22Rv1 (cell line): ENCODE measurements at regions not wholly inside any gene's neighbourhood (a gene's known extent, or its start where the extent isn't known, plus 50 kb on each side); places are given as distances from the start of the nearest gene placed in this dataset.

Experiments used
- H3K27ac ChIP-seq: fragments of 450-650 bp; 2 replicates; pipeline ENCODE4 v1.5.1; 2017
- CTCF ChIP-seq: fragments of 450-650 bp; IDR thresholded peaks from 2 replicates; pipeline ENCODE4 v1.5.1; 2017; ENCODE audit warnings: mild to moderate bottlenecking
- ZFX ChIP-seq: fragments of 450-650 bp; IDR thresholded peaks from 2 replicates; pipeline ENCODE4 v1.6.1; 2017; ENCODE audit warnings: antibody characterized with exemption, borderline replicate concordance

GRCh38 chr4:122249357-122249756, 97.2 kb downstream of the BLTP1 start:
- TF ChIP-seq ZFX (no peak), CTCF (no peak)
- no peak overlapping the region for H3K27ac ChIP-seq

GRCh38 chr4:122252584-122252983, 100.5 kb downstream of the BLTP1 start:
- H3K27ac ChIP-seq, result no peak overlapping the region
- TF ChIP-seq ZFX, result no peak
- TF ChIP-seq CTCF, result no peak

- TF ChIP-seq CTCF (no peak), ZFX (no peak)
- H3K27ac ChIP-seq, result no peak overlapping the region
These were observed 107.7 kb downstream of the BLTP1 start for GRCh38 chr4:122259849-122260248.

GRCh38 chr4:122276359-122276758, 102.5 kb upstream of the ADAD1 start:
- TF ChIP-seq CTCF (no peak), ZFX (no peak)
- no peak overlapping the region for H3K27ac ChIP-seq

- no peak overlapping the region for H3K27ac ChIP-seq
- TF ChIP-seq CTCF (no peak), ZFX (no peak)
These were observed 99.8 kb upstream of the ADAD1 start for GRCh38 chr4:122278976-122279375.

GRCh38 chr4:122279670-122280069, 99.1 kb upstream of the ADAD1 start:
- H3K27ac ChIP-seq, result no peak overlapping the region
- TF ChIP-seq ZFX (no peak), CTCF (no peak)

- TF ChIP-seq CTCF, result no peak
- no peak overlapping the region for H3K27ac ChIP-seq
These were observed 93.5 kb upstream of the ADAD1 start for GRCh38 chr4:122285285-122285684.
